Endothelial cell of umbilical vein (primary cell): ENCODE measurements at regions not wholly inside any gene's neighbourhood (a gene's known extent, or its start where the extent isn't known, plus 50 kb on each side); places are given as distances from the start of the nearest gene placed in this dataset.

Source experiments
- BruUV-seq: library from RNA; stranded (reverse); fragments of 400-500 nt; replicated peaks from 2 replicates; lab custom pipeline; 2021; lab: Mats Ljungman, UMichigan
- CTCF ChIA-PET: fragments of 300-600, 350-600 bp; sonication (Branson Sonifier 250); formaldehyde crosslinking; loops from one replicate; lab custom pipeline; 2021; ENCODE audit warnings: antibody characterized with exemption, inconsistent platforms; lab: Charles Lee
- POLR2A ChIA-PET: fragments of 300-600, 350-600 bp; sonication (Branson Sonifier 250); formaldehyde crosslinking; loops from one replicate; lab custom pipeline; 2021; ENCODE audit warnings: antibody characterized with exemption, inconsistent platforms; lab: Charles Lee
- DNase-seq: peaks from one replicate; pipeline ENCODE4 v3.0.0-alpha.2; 2011; ENCODE audit warnings: low read depth, low spot score
- FAIRE-seq: peaks from 2 replicates; lab custom pipeline; 2011; peaks lifted over from hg19 to GRCh38; lab: Jason Lieb, UNC
- H2AFZ ChIP-seq: 2 replicates; pipeline ENCODE4 v1.6.0; 2012; ENCODE audit warnings: low read depth, low read length, control low read depth, inconsistent platforms
- H3K27ac ChIP-seq: 2 replicates; pipeline ENCODE4 v1.5.1; 2011; ENCODE audit warnings: low read depth, mild to moderate bottlenecking, control low read depth, low read length, moderate library complexity; ENCODE audit not compliant: insufficient read depth
- H3K27me3 ChIP-seq, 2 experiments: 2 replicates each; pipeline versions ENCODE4 v1.6.0 to v1.6.1; 2011; ENCODE audit warnings: low read length in 2 of 2, mixed read lengths in 1 of 2; ENCODE audit not compliant: control insufficient read depth in 2 of 2, insufficient read depth in 2 of 2
- H3K36me3 ChIP-seq, 2 experiments: 2 replicates in 1 of 2; 3 replicates in 1 of 2; pipeline ENCODE4 v1.5.1; 2011; ENCODE audit warnings: low read length in 2 of 2, mild to moderate bottlenecking in 1 of 2, moderate library complexity in 1 of 2; ENCODE audit not compliant: control insufficient read depth in 2 of 2, insufficient read depth in 2 of 2; ENCODE audit errors: extremely low read depth in 1 of 2
- H3K4me1 ChIP-seq: 3 replicates; pipeline ENCODE4 v1.5.1; 2011; ENCODE audit warnings: mild to moderate bottlenecking, low read length; ENCODE audit not compliant: control insufficient read depth, insufficient read depth; ENCODE audit errors: extremely low read depth
- H3K4me2 ChIP-seq: 2 replicates; pipeline ENCODE4 v1.6.1; 2011; ENCODE audit warnings: low read length, control low read depth, mixed read lengths; ENCODE audit not compliant: insufficient read depth
- H3K4me3 ChIP-seq, 3 experiments: fragments of 200-600 bp in 1 of 3; sonication (generic), shearing (Covaris generic) in 1 of 3; replicated peaks in 1 of 3; 2 replicates each; pipeline ENCODE4 v1.5.1; 2011 to 2016; ENCODE audit warnings: control low read depth in 3 of 3, low read length in 3 of 3, mild to moderate bottlenecking in 2 of 3, inconsistent platforms in 1 of 3, low read depth in 1 of 3, moderate library complexity in 1 of 3; ENCODE audit not compliant: insufficient read depth in 1 of 3
- H3K79me2 ChIP-seq: 2 replicates; pipeline ENCODE4 v1.6.0; 2012; ENCODE audit warnings: low read length, inconsistent platforms; ENCODE audit not compliant: control insufficient read depth, insufficient read depth
- H3K9ac ChIP-seq: replicated peaks from 2 replicates; pipeline ENCODE3; 2011; ENCODE audit warnings: low read length, control low read depth; ENCODE audit not compliant: insufficient read depth; ENCODE audit errors: extremely low read depth
- H3K9me1 ChIP-seq: replicated peaks from 3 replicates; pipeline ENCODE4 v1.6.0; 2011; ENCODE audit warnings: mild to moderate bottlenecking, low read length; ENCODE audit not compliant: control insufficient read depth, insufficient read depth; ENCODE audit errors: extremely low read depth
- H3K9me3 ChIP-seq: replicated peaks from 2 replicates; pipeline ENCODE4 v1.5.1; 2012; ENCODE audit warnings: low read length, inconsistent platforms; ENCODE audit not compliant: control insufficient read depth, insufficient read depth
- H4K20me1 ChIP-seq: replicated peaks from 2 replicates; pipeline ENCODE3; 2011; ENCODE audit warnings: mild to moderate bottlenecking, low read length; ENCODE audit not compliant: control insufficient read depth, insufficient read depth; ENCODE audit errors: extremely low read depth
- CTCF ChIP-seq, 2 donors: IDR thresholded peaks; 1 replicate in 1 of 2; 2 replicates in 1 of 2; pipeline ENCODE4 v1.5.1; 2011; ENCODE audit warnings: low read length in 2 of 2, mild to moderate bottlenecking in 2 of 2, moderate library complexity in 2 of 2, control low read depth in 1 of 2, inconsistent platforms in 1 of 2, low read depth in 1 of 2; ENCODE audit not compliant: insufficient read depth in 1 of 2; ENCODE audit errors: extremely low read depth in 1 of 2
- EZH2 ChIP-seq: IDR thresholded peaks from 2 replicates; pipeline ENCODE4 v1.6.1; 2012; ENCODE audit warnings: borderline replicate concordance, low read depth, mild to moderate bottlenecking, moderate library complexity, low read length, inconsistent platforms; ENCODE audit not compliant: severe bottlenecking
- FOS ChIP-seq: IDR thresholded peaks from 2 replicates; pipeline ENCODE4 v1.6.1; 2011; ENCODE audit warnings: mild to moderate bottlenecking, low read length, moderate library complexity, borderline replicate concordance; ENCODE audit not compliant: insufficient read depth
- GATA2 ChIP-seq: IDR thresholded peaks from 2 replicates; pipeline ENCODE4 v1.7.0; 2011; ENCODE audit warnings: low read depth, mild to moderate bottlenecking, moderate library complexity, mixed read lengths, low read length; ENCODE audit not compliant: insufficient read length, insufficient read depth
- JUN ChIP-seq: IDR thresholded peaks from 2 replicates; pipeline ENCODE4 v1.6.1; 2011; ENCODE audit warnings: borderline replicate concordance, low read depth; ENCODE audit not compliant: insufficient read length, insufficient read depth
- MAX ChIP-seq: IDR thresholded peaks from 2 replicates; pipeline ENCODE4 v1.6.1; 2011; ENCODE audit not compliant: insufficient read depth, insufficient read length
- MYC ChIP-seq: IDR thresholded peaks from one replicate; pipeline ENCODE4 v1.6.1; 2011; ENCODE audit warnings: mild to moderate bottlenecking, low read depth, low read length
- POLR2A ChIP-seq: IDR thresholded peaks from 2 replicates; pipeline ENCODE4 v1.6.1; 2012; ENCODE audit warnings: low read depth, mild to moderate bottlenecking, control low read depth, low read length
- POLR2AphosphoS5 ChIP-seq: IDR thresholded peaks from 2 replicates; pipeline ENCODE4 v1.6.1; 2012; ENCODE audit warnings: low read depth, mild to moderate bottlenecking, control low read depth, low read length, moderate library complexity; ENCODE audit not compliant: insufficient read depth
- dilution Hi-C: fragments of 300-500 bp; cut with MboI; formaldehyde crosslinking; loops from one replicate; pipeline ENCODE4 v1.15.0; 2019; ENCODE audit warnings: low sequenced_read_pairs; ENCODE audit not compliant: extremely low pct_ligation_motif_present
- intact Hi-C: fragments of 100-400 bp; cut with micrococcal nuclease; formaldehyde crosslinking; loops from one replicate; pipeline ENCODE4 v1.10.0; 2022

DNA sequence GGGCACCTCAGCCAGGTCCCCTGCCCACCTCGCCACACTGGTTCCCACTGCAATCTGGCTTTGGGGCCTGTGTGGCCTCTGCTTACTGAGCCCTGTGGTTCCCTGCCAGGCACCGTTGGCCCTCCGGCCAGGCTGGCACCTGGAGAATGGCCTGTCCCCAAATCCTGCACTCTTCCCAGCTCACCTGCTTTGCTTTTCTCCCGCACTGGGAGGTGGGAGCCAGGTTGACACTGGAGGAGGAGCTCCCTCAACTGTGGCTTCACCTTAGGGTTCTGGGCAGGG lies 97.0 kb downstream of the SCGB2B2 start:
- Histone ChIP-seq H3K9me3 (no peaks in the 10 kb centered on the region), H3K79me2 (no peaks in the 10 kb centered on the region), H3K27ac (no peak overlapping the region), H3K4me1 (no peaks in the 10 kb centered on the region), H2AFZ (no peak overlapping the region), H3K4me2 (no peak overlapping the region), H3K9me1 (no peaks in the 10 kb centered on the region), H3K9ac (no peak overlapping the region), H3K27me3 (no peaks in the 10 kb centered on the region), H3K36me3 (no peaks in the 10 kb centered on the region), H3K4me3 (no peak overlapping the region), H4K20me1 (no peaks in the 10 kb centered on the region)
- dilution Hi-C loops (no loop called here), intact Hi-C loops (no loop called here)
- FAIRE-seq (no peak), DNase-seq (no peak)
- BruUV-seq, result no TSS peak
- TF ChIP-seq MYC (no peak), POLR2AphosphoS5 (no peak), MAX (no peak)
- POLR2A ChIA-PET, result no interaction called here
- CTCF ChIA-PET, result no interaction called here

DNA sequence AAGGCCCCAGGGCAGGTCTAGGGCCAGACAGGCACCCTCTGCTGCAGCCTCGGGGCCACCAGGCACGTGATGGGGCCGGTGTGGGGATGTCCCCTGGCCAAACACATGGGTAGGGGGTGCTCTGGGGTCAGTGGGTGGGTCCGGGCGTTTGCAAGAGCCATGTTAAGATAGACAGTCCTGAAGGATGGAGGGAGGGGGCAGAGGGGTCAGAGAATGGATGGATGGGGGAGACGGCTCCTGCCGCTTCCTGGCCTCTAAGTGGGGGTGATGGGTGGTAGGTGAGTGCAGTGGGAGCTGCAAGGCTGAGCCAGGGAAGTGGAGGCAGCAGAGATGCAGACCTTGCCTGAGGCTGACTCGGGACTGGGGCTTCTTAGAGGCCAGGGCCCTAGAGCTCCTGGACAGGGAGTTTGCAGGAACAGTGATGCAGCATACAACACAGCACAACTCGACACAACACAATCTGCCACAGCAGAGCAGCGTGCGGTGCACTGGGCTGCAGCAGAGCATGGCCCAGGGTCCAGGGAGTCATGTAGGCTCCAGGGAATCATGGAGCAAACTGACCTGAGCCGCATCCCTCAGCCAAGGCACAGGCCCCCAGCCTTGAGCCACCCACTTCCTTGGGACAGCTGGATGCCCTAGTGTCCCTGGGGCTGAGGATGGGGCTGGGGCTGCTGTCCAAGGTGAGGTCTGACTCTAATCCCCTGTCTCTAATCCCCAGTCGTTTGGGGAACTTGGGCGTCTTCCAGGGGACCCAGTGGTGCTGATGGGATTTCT lies 97.5 kb downstream of the SCGB2B2 start:
- Histone ChIP-seq H3K4me2 (no peak overlapping the region), H3K27ac (no peak overlapping the region), H3K79me2 (no peaks in the 10 kb centered on the region), H3K9me3 (no peaks in the 10 kb centered on the region), H3K36me3 (no peaks in the 10 kb centered on the region), H3K4me1 (no peaks in the 10 kb centered on the region), H2AFZ (no peak overlapping the region), H3K4me3 (no peak overlapping the region), H4K20me1 (no peaks in the 10 kb centered on the region), H3K9me1 (no peaks in the 10 kb centered on the region), H3K9ac (no peak overlapping the region), H3K27me3 (no peaks in the 10 kb centered on the region)
- BruUV-seq, result no TSS peak
- DNase-seq, result no peak
- TF ChIP-seq MYC (no peak), EZH2 (no peak), JUN (no peak), POLR2AphosphoS5 (no peak), GATA2 (no peak), MAX (no peak), CTCF (IDR thresholded peaks at IDR 0.05; ENCODE audit: extremely low read depth in 1 of 2, insufficient read depth in 1 of 2, low read depth in 1 of 2, low read length in 2 of 2) (no peak), FOS (no peak), POLR2A (no peak)
- intact Hi-C loops (no loop called here), dilution Hi-C loops (no loop called here)
- ChIA-PET POLR2A (no interaction called here), CTCF (no interaction called here)
- no peak for FAIRE-seq
